SK-N-SH (cell line): ENCODE measurements at regions not wholly inside any gene's neighbourhood (a gene's known extent, or its start where the extent isn't known, plus 50 kb on each side); places are given as distances from the start of the nearest gene placed in this dataset.

Source experiments
- EZH2phosphoT487 ChIP-seq: fragments of 200-600 bp; sonication (generic); IDR thresholded peaks from 2 replicates; pipeline ENCODE4 v1.6.1; 2017; ENCODE audit warnings: low read depth, mixed run types, mild to moderate bottlenecking, antibody characterized with exemption, moderate library complexity, borderline replicate concordance
- RCOR1 ChIP-seq: fragments of 150-350 bp; IDR thresholded peaks from 2 replicates; pipeline ENCODE4 v1.6.1; 2017; ENCODE audit warnings: antibody characterized with exemption, low read length
- YY1 ChIP-seq: IDR thresholded peaks from 2 replicates; pipeline ENCODE4 v1.4.0; 2012; ENCODE audit warnings: low read depth, mild to moderate bottlenecking
- TF ChIP-seq, protein P1 (sequence below): IDR thresholded peaks from 2 replicates; pipeline ENCODE4 v1.4.0; 2012; ENCODE audit warnings: low read depth, borderline replicate concordance
- TF ChIP-seq, protein P2 (sequence below): IDR thresholded peaks from 2 replicates; pipeline ENCODE4 v1.6.1; 2012; ENCODE audit warnings: mild to moderate bottlenecking, low read depth, low read length, moderate library complexity

- TF ChIP-seq, protein P1, sequence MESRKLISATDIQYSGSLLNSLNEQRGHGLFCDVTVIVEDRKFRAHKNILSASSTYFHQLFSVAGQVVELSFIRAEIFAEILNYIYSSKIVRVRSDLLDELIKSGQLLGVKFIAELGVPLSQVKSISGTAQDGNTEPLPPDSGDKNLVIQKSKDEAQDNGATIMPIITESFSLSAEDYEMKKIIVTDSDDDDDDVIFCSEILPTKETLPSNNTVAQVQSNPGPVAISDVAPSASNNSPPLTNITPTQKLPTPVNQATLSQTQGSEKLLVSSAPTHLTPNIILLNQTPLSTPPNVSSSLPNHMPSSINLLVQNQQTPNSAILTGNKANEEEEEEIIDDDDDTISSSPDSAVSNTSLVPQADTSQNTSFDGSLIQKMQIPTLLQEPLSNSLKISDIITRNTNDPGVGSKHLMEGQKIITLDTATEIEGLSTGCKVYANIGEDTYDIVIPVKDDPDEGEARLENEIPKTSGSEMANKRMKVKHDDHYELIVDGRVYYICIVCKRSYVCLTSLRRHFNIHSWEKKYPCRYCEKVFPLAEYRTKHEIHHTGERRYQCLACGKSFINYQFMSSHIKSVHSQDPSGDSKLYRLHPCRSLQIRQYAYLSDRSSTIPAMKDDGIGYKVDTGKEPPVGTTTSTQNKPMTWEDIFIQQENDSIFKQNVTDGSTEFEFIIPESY = no peak
- TF ChIP-seq EZH2phosphoT487 = no peak
- TF ChIP-seq, protein P2, sequence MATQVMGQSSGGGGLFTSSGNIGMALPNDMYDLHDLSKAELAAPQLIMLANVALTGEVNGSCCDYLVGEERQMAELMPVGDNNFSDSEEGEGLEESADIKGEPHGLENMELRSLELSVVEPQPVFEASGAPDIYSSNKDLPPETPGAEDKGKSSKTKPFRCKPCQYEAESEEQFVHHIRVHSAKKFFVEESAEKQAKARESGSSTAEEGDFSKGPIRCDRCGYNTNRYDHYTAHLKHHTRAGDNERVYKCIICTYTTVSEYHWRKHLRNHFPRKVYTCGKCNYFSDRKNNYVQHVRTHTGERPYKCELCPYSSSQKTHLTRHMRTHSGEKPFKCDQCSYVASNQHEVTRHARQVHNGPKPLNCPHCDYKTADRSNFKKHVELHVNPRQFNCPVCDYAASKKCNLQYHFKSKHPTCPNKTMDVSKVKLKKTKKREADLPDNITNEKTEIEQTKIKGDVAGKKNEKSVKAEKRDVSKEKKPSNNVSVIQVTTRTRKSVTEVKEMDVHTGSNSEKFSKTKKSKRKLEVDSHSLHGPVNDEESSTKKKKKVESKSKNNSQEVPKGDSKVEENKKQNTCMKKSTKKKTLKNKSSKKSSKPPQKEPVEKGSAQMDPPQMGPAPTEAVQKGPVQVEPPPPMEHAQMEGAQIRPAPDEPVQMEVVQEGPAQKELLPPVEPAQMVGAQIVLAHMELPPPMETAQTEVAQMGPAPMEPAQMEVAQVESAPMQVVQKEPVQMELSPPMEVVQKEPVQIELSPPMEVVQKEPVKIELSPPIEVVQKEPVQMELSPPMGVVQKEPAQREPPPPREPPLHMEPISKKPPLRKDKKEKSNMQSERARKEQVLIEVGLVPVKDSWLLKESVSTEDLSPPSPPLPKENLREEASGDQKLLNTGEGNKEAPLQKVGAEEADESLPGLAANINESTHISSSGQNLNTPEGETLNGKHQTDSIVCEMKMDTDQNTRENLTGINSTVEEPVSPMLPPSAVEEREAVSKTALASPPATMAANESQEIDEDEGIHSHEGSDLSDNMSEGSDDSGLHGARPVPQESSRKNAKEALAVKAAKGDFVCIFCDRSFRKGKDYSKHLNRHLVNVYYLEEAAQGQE = no peak
- TF ChIP-seq YY1 = no peak
- no peak for TF ChIP-seq RCOR1
These were observed 61.4 kb upstream of the GNAZ start for GRCh38 chr22:23008896-23009295.
